Natural killer cell (primary cell): ENCODE measurements at regions not wholly inside any gene's neighbourhood (a gene's known extent, or its start where the extent isn't known, plus 50 kb on each side); places are given as distances from the start of the nearest gene placed in this dataset.

ENCODE experiments used
- ATAC-seq, 3 donors: fragments of 150-1000 bp in 2 of 3; fragments of 200-7000 bp in 1 of 3; cut with Tn5 transposase; 1 replicate in 1 of 3; 2 replicates in 2 of 3; pipeline ENCODE4 v1.10.0; 2021; ENCODE audit warnings: mild to moderate bottlenecking in 2 of 3, moderate library complexity in 2 of 3
- DNase-seq, 2 donors: peaks; one replicate each; pipeline versions ENCODE4 v3.0.0 to v3.0.0-alpha.2; 2013 to 2021; ENCODE audit warnings: mixed read lengths in 1 of 2
- H3K27ac ChIP-seq: one replicate; pipeline ENCODE4 v1.5.1; 2013; ENCODE audit warnings: mild to moderate bottlenecking, low read length
- H3K27me3 ChIP-seq: one replicate; pipeline ENCODE4 v1.6.1; 2013; ENCODE audit warnings: low read length; ENCODE audit not compliant: control insufficient read depth, insufficient read depth
- H3K36me3 ChIP-seq: one replicate; pipeline ENCODE4 v1.6.1; 2013; ENCODE audit warnings: low read length; ENCODE audit not compliant: control insufficient read depth, insufficient read depth
- H3K4me1 ChIP-seq: one replicate; pipeline ENCODE4 v1.6.1; 2013; ENCODE audit warnings: low read length; ENCODE audit not compliant: control insufficient read depth, insufficient read depth
- H3K4me3 ChIP-seq: one replicate; pipeline ENCODE4 v1.5.1; 2013; ENCODE audit warnings: low read length
- H3K9me3 ChIP-seq: one replicate; pipeline ENCODE4 v1.6.1; 2013; ENCODE audit warnings: low read length; ENCODE audit not compliant: control insufficient read depth, insufficient read depth
- H3K27ac Mint-ChIP-seq, 2 donors: one replicate each; pipeline ENCODE4 v1.8.0; 2022; ENCODE audit warnings: mild to moderate bottlenecking in 2 of 2, mixed read lengths in 2 of 2, moderate library complexity in 1 of 2
- H3K27me3 Mint-ChIP-seq, 2 donors: one replicate each; pipeline ENCODE4 v1.8.0; 2022; ENCODE audit warnings: low read depth in 2 of 2, mixed read lengths in 2 of 2
- H3K36me3 Mint-ChIP-seq: one replicate; pipeline ENCODE4 v1.8.0; 2022; ENCODE audit warnings: mixed read lengths
- H3K4me1 Mint-ChIP-seq, 2 donors: one replicate each; pipeline ENCODE4 v1.8.0; 2022; ENCODE audit warnings: mixed read lengths in 2 of 2
- H3K4me3 Mint-ChIP-seq: one replicate; pipeline ENCODE4 v1.8.0; 2022; ENCODE audit warnings: mild to moderate bottlenecking, moderate library complexity, mixed read lengths
- H3K9me3 Mint-ChIP-seq, 2 donors: one replicate each; pipeline ENCODE4 v1.8.0; 2022; ENCODE audit warnings: mixed read lengths in 2 of 2
- CTCF ChIP-seq: fragments of 200-600 bp; IDR thresholded peaks from one replicate; pipeline ENCODE4 v1.8.0; 2022; ENCODE audit warnings: antibody characterized with exemption
- WGBS: methylation state at CpG from one replicate; pipeline ENCODE4 v1.1.7; 2013; ENCODE audit warnings: missing lambda C conversion rate; ENCODE audit not compliant: insufficient coverage; 5-methylcytosine and 5-hydroxymethylcytosine counted together
- intact Hi-C: fragments of 100-400 bp; cut with micrococcal nuclease; formaldehyde crosslinking; loops from one replicate; pipeline ENCODE4 v1.14.2; 2022

GRCh38 chr1:119227456-119227855 is 87.0 kb upstream of the WARS2 start:
- Histone ChIP-seq H3K4me1 (no peaks in the 10 kb centered on the region), H3K27ac (no peak overlapping the region), H3K9me3 (no peaks in the 10 kb centered on the region), H3K36me3 (no peaks in the 10 kb centered on the region), H3K4me3 (no peak overlapping the region), H3K27me3 (no peaks in the 10 kb centered on the region)
- 40% methylated on average over 1 of the region's 2 CpGs for WGBS
- no peak for DNase-seq
- ATAC-seq: no peak
- no peak overlapping the region for H3K27ac Mint-ChIP-seq
- H3K4me3 Mint-ChIP-seq: no peak overlapping the region
- H3K4me1 Mint-ChIP-seq: no peaks in the 10 kb centered on the region
- H3K9me3 Mint-ChIP-seq: no peaks in the 10 kb centered on the region
- H3K27me3 Mint-ChIP-seq: no peaks in the 10 kb centered on the region
- no peak for TF ChIP-seq CTCF
- intact Hi-C loops: no loop called here
- H3K36me3 Mint-ChIP-seq: no peaks in the 10 kb centered on the region

GRCh38 chr1:119228335-119229080 is 88.1 kb upstream of the WARS2 start:
- no peak for TF ChIP-seq CTCF
- H3K9me3 ChIP-seq: no peaks in the 10 kb centered on the region
- H3K4me1 ChIP-seq: no peaks in the 10 kb centered on the region
- WGBS: 91% methylated on average over 3 of the region's 4 CpGs
- Mint-ChIP-seq H3K4me3 (no peak overlapping the region), H3K4me1 (no peaks in the 10 kb centered on the region), H3K36me3 (no peaks in the 10 kb centered on the region), H3K9me3 (no peaks in the 10 kb centered on the region), H3K27ac (no peak overlapping the region), H3K27me3 (no peaks in the 10 kb centered on the region)
- H3K4me3 ChIP-seq: no peak overlapping the region
- DNase-seq (no peak), ATAC-seq (no peak)
- no peaks in the 10 kb centered on the region for H3K27me3 ChIP-seq
- H3K36me3 ChIP-seq: no peaks in the 10 kb centered on the region
- no peak overlapping the region for H3K27ac ChIP-seq
- intact Hi-C loops: no loop called here

GRCh38 chr1:119235120-119235519 is 94.7 kb upstream of the WARS2 start:
- no peak overlapping the region for H3K4me3 Mint-ChIP-seq

More at GRCh38 chr1:119235120-119235519, 94.7 kb upstream of the WARS2 start:
- H3K27ac Mint-ChIP-seq: no peak overlapping the region
- Histone ChIP-seq H3K27ac (no peak overlapping the region), H3K36me3 (no peaks in the 10 kb centered on the region), H3K27me3 (no peaks in the 10 kb centered on the region), H3K4me1 (no peaks in the 10 kb centered on the region), H3K9me3 (no peaks in the 10 kb centered on the region), H3K4me3 (no peak overlapping the region)
- no peak for DNase-seq
- 100% methylated on average over 1 of the region's 2 CpGs for WGBS
- no peaks in the 10 kb centered on the region for H3K4me1 Mint-ChIP-seq
- no peaks in the 10 kb centered on the region for H3K9me3 Mint-ChIP-seq
- no peak for TF ChIP-seq CTCF
- no peaks in the 10 kb centered on the region for H3K36me3 Mint-ChIP-seq
- H3K27me3 Mint-ChIP-seq: no peaks in the 10 kb centered on the region
- ATAC-seq: no peak
- intact Hi-C loops: no loop called here
